KMS-11 (cell line): ENCODE measurements at regions not wholly inside any gene's neighbourhood (a gene's known extent, or its start where the extent isn't known, plus 50 kb on each side); places are given as distances from the start of the nearest gene placed in this dataset.
"Not testable (repeated sequence)": the region's sequence is repeated elsewhere in the genome, so short reads cannot be mapped to it uniquely, and the experiment has no call there.

Experiments
- H2AFZ ChIP-seq: fragments of 200-600 bp; sonication (generic); 2 replicates; pipeline ENCODE4 v1.6.1; 2016; ENCODE audit warnings: antibody characterized with exemption, mixed run types, low read depth
- H3K27ac ChIP-seq: fragments of 200-600 bp; sonication (generic); 2 replicates; pipeline ENCODE4 v1.6.1; 2016; ENCODE audit warnings: mild to moderate bottlenecking, mixed run types
- H3K27me3 ChIP-seq: fragments of 200-600 bp; sonication (generic); 2 replicates; pipeline ENCODE4 v1.6.1; 2017; ENCODE audit warnings: mild to moderate bottlenecking, low read depth, mixed run types, moderate library complexity; ENCODE audit not compliant: insufficient read depth
- H3K36me3 ChIP-seq: fragments of 200-600 bp; sonication (generic); 2 replicates; pipeline ENCODE4 v1.6.1; 2017; ENCODE audit warnings: mild to moderate bottlenecking, mixed run types; ENCODE audit not compliant: insufficient read depth
- H3K4me1 ChIP-seq: fragments of 200-600 bp; sonication (generic); 2 replicates; pipeline ENCODE4 v1.6.1; 2016; ENCODE audit warnings: mild to moderate bottlenecking, low read depth, mixed run types; ENCODE audit not compliant: poor library complexity, severe bottlenecking
- H3K4me2 ChIP-seq: fragments of 200-600 bp; sonication (generic); 2 replicates; pipeline ENCODE4 v1.7.0; 2016; ENCODE audit warnings: mild to moderate bottlenecking, mixed run types
- H3K4me3 ChIP-seq: fragments of 200-600 bp; sonication (generic); IDR thresholded peaks from 2 replicates; pipeline ENCODE4 v1.6.1; 2017; ENCODE audit warnings: low read depth, low read length, mixed read lengths; ENCODE audit not compliant: insufficient read depth
- H3K79me2 ChIP-seq: fragments of 200-600 bp; sonication (generic); 2 replicates; pipeline ENCODE4 v1.6.1; 2016; ENCODE audit warnings: low read depth, mixed run types; ENCODE audit not compliant: insufficient read depth
- H3K9ac ChIP-seq: fragments of 200-600 bp; sonication (generic); 2 replicates; pipeline ENCODE4 v1.6.1; 2016; ENCODE audit warnings: mild to moderate bottlenecking, mixed run types
- H4K20me1 ChIP-seq: fragments of 200-600 bp; sonication (generic); 2 replicates; pipeline ENCODE4 v1.6.1; 2016; ENCODE audit warnings: mild to moderate bottlenecking, mixed run types; ENCODE audit not compliant: insufficient read depth
- CTCF ChIP-seq: fragments of 200-600 bp; sonication (generic); conservative IDR thresholded peaks from 2 replicates; pipeline ENCODE4 v1.6.1; 2017; ENCODE audit warnings: low read depth, mild to moderate bottlenecking, antibody characterized with exemption, low read length, moderate library complexity, mixed read lengths

GRCh38 chr12:59321278-59321677 is 274.6 kb upstream of the SLC16A7 start:
- no peak overlapping the region for H3K27ac ChIP-seq
- H3K4me2 ChIP-seq = no peak overlapping the region
- H3K27me3 ChIP-seq = no peaks in the 10 kb centered on the region
- TF ChIP-seq CTCF = no peak
- no peaks in the 10 kb centered on the region for H3K79me2 ChIP-seq
- H2AFZ ChIP-seq = no peak overlapping the region
- H3K4me1 ChIP-seq = no peaks in the 10 kb centered on the region
- H3K9ac ChIP-seq = no peak overlapping the region
- no peaks in the 10 kb centered on the region for H4K20me1 ChIP-seq
- H3K4me3 ChIP-seq = no peak overlapping the region
- no peaks in the 10 kb centered on the region for H3K36me3 ChIP-seq

- H3K27me3 ChIP-seq = no peaks in the 10 kb centered on the region
- TF ChIP-seq CTCF = no peak
- H4K20me1 ChIP-seq = no peaks in the 10 kb centered on the region
- no peak overlapping the region for H2AFZ ChIP-seq
- no peak overlapping the region for H3K4me2 ChIP-seq
- H3K4me1 ChIP-seq = no peaks in the 10 kb centered on the region
- no peaks in the 10 kb centered on the region for H3K79me2 ChIP-seq
- H3K4me3 ChIP-seq = no peak overlapping the region
- no peaks in the 10 kb centered on the region for H3K36me3 ChIP-seq
- no peak overlapping the region for H3K27ac ChIP-seq
- no peak overlapping the region for H3K9ac ChIP-seq
Measured at GRCh38 chr12:59320112-59320511, 275.7 kb upstream of the SLC16A7 start.

GRCh38 chr12:59318940-59319339 is 276.9 kb upstream of the SLC16A7 start:
- H4K20me1 ChIP-seq = no peaks in the 10 kb centered on the region
- no peaks in the 10 kb centered on the region for H3K27me3 ChIP-seq
- H2AFZ ChIP-seq = no peak overlapping the region
- no peak overlapping the region for H3K4me2 ChIP-seq
- H3K9ac ChIP-seq = no peak overlapping the region
- H3K27ac ChIP-seq = no peak overlapping the region
- H3K79me2 ChIP-seq = no peaks in the 10 kb centered on the region
- TF ChIP-seq CTCF = no peak
- no peak overlapping the region for H3K4me3 ChIP-seq
- no peaks in the 10 kb centered on the region for H3K36me3 ChIP-seq
- H3K4me1 ChIP-seq = no peaks in the 10 kb centered on the region

GRCh38 chr12:59317598-59317997 is 278.2 kb upstream of the SLC16A7 start:
- H3K36me3 ChIP-seq = no peaks in the 10 kb centered on the region
- no peaks in the 10 kb centered on the region for H3K79me2 ChIP-seq
- H2AFZ ChIP-seq = no peak overlapping the region
- H3K27ac ChIP-seq = no peak overlapping the region
- H4K20me1 ChIP-seq = no peaks in the 10 kb centered on the region
- no peak overlapping the region for H3K4me3 ChIP-seq
- no peak overlapping the region for H3K9ac ChIP-seq
- no peaks in the 10 kb centered on the region for H3K27me3 ChIP-seq
- TF ChIP-seq CTCF = no peak
- no peak overlapping the region for H3K4me2 ChIP-seq
- H3K4me1 ChIP-seq = no peaks in the 10 kb centered on the region

GRCh38 chr12:59316938-59317337 is 278.9 kb upstream of the SLC16A7 start:
- no peak overlapping the region for H2AFZ ChIP-seq
- no peak for TF ChIP-seq CTCF
- H3K4me1 ChIP-seq = no peaks in the 10 kb centered on the region
- no peaks in the 10 kb centered on the region for H3K27me3 ChIP-seq
- H4K20me1 ChIP-seq = no peaks in the 10 kb centered on the region
- no peak overlapping the region for H3K27ac ChIP-seq
- no peaks in the 10 kb centered on the region for H3K36me3 ChIP-seq
- H3K4me2 ChIP-seq = no peak overlapping the region
- H3K9ac ChIP-seq = no peak overlapping the region
- no peaks in the 10 kb centered on the region for H3K79me2 ChIP-seq
- H3K4me3 ChIP-seq = no peak overlapping the region

GRCh38 chr12:59316354-59316753 is 279.5 kb upstream of the SLC16A7 start:
- not testable (repeated sequence) for H3K4me2 ChIP-seq, H3K27ac ChIP-seq, H3K4me3 ChIP-seq, H4K20me1 ChIP-seq, H3K27me3 ChIP-seq, H2AFZ ChIP-seq, H3K4me1 ChIP-seq, H3K79me2 ChIP-seq, H3K36me3 ChIP-seq, H3K9ac ChIP-seq
